GM12878 (cell line): ENCODE measurements at regions not wholly inside any gene's neighbourhood (a gene's known extent, or its start where the extent isn't known, plus 50 kb on each side); places are given as distances from the start of the nearest gene placed in this dataset.

Experiments
- ATAC-seq: fragments of 200-7000 bp; cut with Tn5 transposase; 3 replicates; pipeline ENCODE4 v1.9.1; 2020; ENCODE audit warnings: mild to moderate bottlenecking, moderate library complexity
- BruUV-seq: library from RNA; stranded (reverse); fragments of 400-500 nt; replicated peaks from 2 replicates; lab custom pipeline; 2021; lab: Mats Ljungman, UMichigan
- CTCF ChIA-PET: fragments of 300-600 bp; sonication (Branson Sonifier 250); formaldehyde crosslinking; extraction: SDS; loops from one replicate; lab custom pipeline; 2021; ENCODE audit warnings: inconsistent platforms; lab: Yijun Ruan, JAX
- POLR2A ChIA-PET: fragments of 350-600 bp; formaldehyde crosslinking; extraction: SDS; loops from one replicate; lab custom pipeline; 2021; ENCODE audit warnings: inconsistent platforms; lab: Charles Lee
- RAD21 ChIA-PET: fragments of 300-600 bp; sonication (Branson Sonifier 250); formaldehyde crosslinking; loops from one replicate; lab custom pipeline; 2023; ENCODE audit warnings: antibody characterized with exemption; ENCODE audit not compliant: unreplicated experiment; lab: Charles Lee
- SMC1A ChIA-PET: fragments of 300-600 bp; sonication (Branson Sonifier 250); formaldehyde crosslinking; loops from one replicate; lab custom pipeline; 2023; ENCODE audit not compliant: unreplicated experiment, uncharacterized antibody; lab: Charles Lee
- DNase-seq: peaks from one replicate; pipeline ENCODE4 v3.0.0-alpha.2; 2011; ENCODE audit warnings: low read depth, low spot score
- FAIRE-seq: peaks from 3 replicates; lab custom pipeline; 2011; peaks lifted over from hg19 to GRCh38; lab: Jason Lieb, UNC
- H2AFZ ChIP-seq: 2 replicates; pipeline ENCODE4 v1.6.0; 2011; ENCODE audit warnings: low read depth, low read length, control low read depth; ENCODE audit not compliant: control insufficient read depth
- H3K27ac ChIP-seq: 2 replicates; pipeline ENCODE4 v1.5.1; 2011; ENCODE audit warnings: control low read depth; ENCODE audit not compliant: control insufficient read depth, insufficient read depth
- H3K27me3 ChIP-seq, 2 experiments: replicated peaks in 1 of 2; 2 replicates each; pipeline versions ENCODE4 v1.6.0 to v1.6.1; 2011; ENCODE audit warnings: low read length in 1 of 2; ENCODE audit not compliant: control insufficient read depth in 2 of 2, insufficient read depth in 2 of 2
- H3K36me3 ChIP-seq, 2 experiments: 2 replicates each; pipeline ENCODE4 v1.5.1; 2011; ENCODE audit warnings: low read length in 1 of 2; ENCODE audit not compliant: control insufficient read depth in 2 of 2, insufficient read depth in 2 of 2
- H3K4me1 ChIP-seq: 2 replicates; pipeline ENCODE4 v1.6.1; 2011; ENCODE audit warnings: mild to moderate bottlenecking, low read length, moderate library complexity, mixed read lengths; ENCODE audit not compliant: control insufficient read depth, insufficient read depth
- H3K4me2 ChIP-seq: 2 replicates; pipeline ENCODE4 v1.6.0; 2011; ENCODE audit warnings: control low read depth; ENCODE audit not compliant: control insufficient read depth, insufficient read depth
- H3K4me3 ChIP-seq: fragments of 200-600 bp; sonication (generic); 2 replicates; pipeline ENCODE4 v1.5.1; 2016
- H3K79me2 ChIP-seq: 2 replicates; pipeline ENCODE4 v1.6.0; 2011; ENCODE audit warnings: low read length; ENCODE audit not compliant: control insufficient read depth, insufficient read depth
- H3K9ac ChIP-seq: 2 replicates; pipeline ENCODE4 v1.8.0; 2011; ENCODE audit warnings: low read length, control low read depth, mixed read lengths; ENCODE audit not compliant: control insufficient read depth, insufficient read depth
- H3K9me3 ChIP-seq: replicated peaks from 3 replicates; pipeline ENCODE4 v1.5.1; 2011; ENCODE audit warnings: mild to moderate bottlenecking, low read length; ENCODE audit not compliant: control insufficient read depth, insufficient read depth
- H4K20me1 ChIP-seq: 2 replicates; pipeline ENCODE4 v1.6.0; 2011; ENCODE audit not compliant: control insufficient read depth, insufficient read depth
- ATF7 ChIP-seq: fragments of 450-650 bp; IDR thresholded peaks from 2 replicates; pipeline ENCODE4 v1.6.1; 2016; ENCODE audit warnings: low read depth, mild to moderate bottlenecking
- ELK1 ChIP-seq: IDR thresholded peaks from 2 replicates; pipeline ENCODE4 v1.6.1; 2012; ENCODE audit warnings: low read depth, low read length, improper control_type of control experiment
- KAT2A ChIP-seq: conservative IDR thresholded peaks from 2 replicates; pipeline ENCODE4 v1.6.1; 2011; ENCODE audit warnings: low read depth, low read length; ENCODE audit not compliant: control insufficient read depth
- NFIC ChIP-seq: IDR thresholded peaks from 2 replicates; pipeline ENCODE4 v1.6.1; 2012; ENCODE audit warnings: low read depth, mild to moderate bottlenecking, inconsistent platforms, low read length, moderate library complexity
- POLR2A ChIP-seq: IDR thresholded peaks from 2 replicates; pipeline ENCODE4 v1.6.1; 2011; ENCODE audit warnings: low read depth, mild to moderate bottlenecking, low read length
- SMARCA5 ChIP-seq: fragments of 450-650 bp; IDR thresholded peaks from 2 replicates; pipeline ENCODE4 v1.6.1; 2017; ENCODE audit warnings: mild to moderate bottlenecking
- USF2 ChIP-seq: IDR thresholded peaks from 2 replicates; pipeline ENCODE4 v1.6.1; 2011; ENCODE audit warnings: low read depth, low read length, improper control_type of control experiment, borderline replicate concordance
- ZNF217 ChIP-seq: fragments of 450-650 bp; IDR thresholded peaks from 2 replicates; pipeline ENCODE4 v1.6.1; 2017; ENCODE audit warnings: antibody characterized with exemption, mild to moderate bottlenecking
- WGBS: methylation state at CpG from one replicate; pipeline ENCODE4 v1.1.6; 2016; ENCODE audit warnings: low lambda C conversion rate; ENCODE audit not compliant: insufficient replicate concordance, insufficient coverage; ENCODE audit errors: missing lambda C conversion rate; 5-methylcytosine and 5-hydroxymethylcytosine counted together
- in situ Hi-C: fragments of 300-500 bp; cut with MboI; formaldehyde crosslinking; loops from 9 replicates; pipeline ENCODE4 v1.14.3; 2018; ENCODE audit warnings: mixed read lengths
- intact Hi-C: fragments of 100-400 bp; cut with micrococcal nuclease; formaldehyde crosslinking; loops from one replicate; pipeline ENCODE4 v1.14.2; 2022; ENCODE audit not compliant: unreplicated experiment
- TF ChIP-seq, protein P1 (sequence below): fragments of 150-350 bp; IDR thresholded peaks from 2 replicates; pipeline ENCODE4 v1.6.1; 2016; ENCODE audit warnings: low read depth, low read length

DNA sequence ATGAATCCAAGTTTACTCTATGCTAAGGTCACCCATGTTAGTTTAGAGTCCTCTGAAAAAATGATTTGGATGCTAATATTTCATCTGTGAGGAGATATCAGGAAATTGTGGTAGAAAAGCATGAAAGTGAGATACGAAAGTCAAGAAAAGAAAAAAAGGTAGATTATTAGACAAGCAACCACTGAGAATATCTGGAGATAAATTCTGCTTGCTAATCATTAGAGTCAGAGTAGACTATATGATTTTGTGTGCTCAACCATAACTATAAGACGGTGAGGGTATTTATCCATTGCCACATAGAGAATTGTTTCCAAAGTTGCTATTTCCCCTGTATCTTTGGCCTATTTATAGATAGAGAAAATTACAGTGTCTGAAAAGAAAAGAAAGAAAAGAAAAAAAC lies 706.7 kb downstream of the SLITRK5 start:
- 41% methylated on average over 2 of the region's 2 CpGs for WGBS
- TF ChIP-seq ZNF217 (no peak), ELK1 (no peak), POLR2A (no peak), NFIC (no peak), USF2 (no peak), ATF7 (no peak), SMARCA5 (no peak), KAT2A (no peak)
- TF ChIP-seq, protein P1, sequence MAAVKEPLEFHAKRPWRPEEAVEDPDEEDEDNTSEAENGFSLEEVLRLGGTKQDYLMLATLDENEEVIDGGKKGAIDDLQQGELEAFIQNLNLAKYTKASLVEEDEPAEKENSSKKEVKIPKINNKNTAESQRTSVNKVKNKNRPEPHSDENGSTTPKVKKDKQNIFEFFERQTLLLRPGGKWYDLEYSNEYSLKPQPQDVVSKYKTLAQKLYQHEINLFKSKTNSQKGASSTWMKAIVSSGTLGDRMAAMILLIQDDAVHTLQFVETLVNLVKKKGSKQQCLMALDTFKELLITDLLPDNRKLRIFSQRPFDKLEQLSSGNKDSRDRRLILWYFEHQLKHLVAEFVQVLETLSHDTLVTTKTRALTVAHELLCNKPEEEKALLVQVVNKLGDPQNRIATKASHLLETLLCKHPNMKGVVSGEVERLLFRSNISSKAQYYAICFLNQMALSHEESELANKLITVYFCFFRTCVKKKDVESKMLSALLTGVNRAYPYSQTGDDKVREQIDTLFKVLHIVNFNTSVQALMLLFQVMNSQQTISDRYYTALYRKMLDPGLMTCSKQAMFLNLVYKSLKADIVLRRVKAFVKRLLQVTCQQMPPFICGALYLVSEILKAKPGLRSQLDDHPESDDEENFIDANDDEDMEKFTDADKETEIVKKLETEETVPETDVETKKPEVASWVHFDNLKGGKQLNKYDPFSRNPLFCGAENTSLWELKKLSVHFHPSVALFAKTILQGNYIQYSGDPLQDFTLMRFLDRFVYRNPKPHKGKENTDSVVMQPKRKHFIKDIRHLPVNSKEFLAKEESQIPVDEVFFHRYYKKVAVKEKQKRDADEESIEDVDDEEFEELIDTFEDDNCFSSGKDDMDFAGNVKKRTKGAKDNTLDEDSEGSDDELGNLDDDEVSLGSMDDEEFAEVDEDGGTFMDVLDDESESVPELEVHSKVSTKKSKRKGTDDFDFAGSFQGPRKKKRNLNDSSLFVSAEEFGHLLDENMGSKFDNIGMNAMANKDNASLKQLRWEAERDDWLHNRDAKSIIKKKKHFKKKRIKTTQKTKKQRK: no peak
- ATAC-seq (no peak; the same call in 1 of the 3 replicates), DNase-seq (no peak), FAIRE-seq (no peak)
- Histone ChIP-seq H3K36me3 (no peaks in the 10 kb centered on the region), H3K4me2 (no peak overlapping the region), H3K4me3 (no peak overlapping the region), H3K27me3 (no peaks in the 10 kb centered on the region), H3K79me2 (no peaks in the 10 kb centered on the region), H3K9me3 (no peaks in the 10 kb centered on the region), H3K4me1 (no peaks in the 10 kb centered on the region), H2AFZ (no peak overlapping the region), H4K20me1 (no peaks in the 10 kb centered on the region), H3K9ac (no peak overlapping the region), H3K27ac (no peak overlapping the region)
- SMC1A ChIA-PET: interaction anchor here (0.7 kb wide), 1 partner anchor 71 kb away, joined by 3 read pairs; no protein-coding TSS in a partner anchor
- CTCF ChIA-PET: no interaction called here
- BruUV-seq: no TSS peak
- intact Hi-C loops (no loop called here), in situ Hi-C loops (no loop called here)
- RAD21 ChIA-PET: no interaction called here
- POLR2A ChIA-PET: no interaction called here
